HUES48 (cell line): ENCODE measurements at regions not wholly inside any gene's neighbourhood (a gene's known extent, or its start where the extent isn't known, plus 50 kb on each side); places are given as distances from the start of the nearest gene placed in this dataset.
"Not testable (repeated sequence)": the region's sequence is repeated elsewhere in the genome, so short reads cannot be mapped to it uniquely, and the experiment has no call there.

ENCODE experiments used
- H3K27ac ChIP-seq: one replicate; pipeline ENCODE4 v1.7.0; 2013; ENCODE audit warnings: low read depth, low read length, inconsistent platforms
- H3K27me3 ChIP-seq: 2 replicates; pipeline ENCODE4 v1.6.1; 2013; ENCODE audit warnings: mild to moderate bottlenecking, low read length; ENCODE audit not compliant: control insufficient read depth, insufficient read depth
- H3K36me3 ChIP-seq: 2 replicates; pipeline ENCODE4 v1.6.1; 2013; ENCODE audit warnings: low read length; ENCODE audit not compliant: control insufficient read depth, insufficient read depth
- H3K4me1 ChIP-seq: 2 replicates; pipeline ENCODE4 v1.6.1; 2013; ENCODE audit warnings: mild to moderate bottlenecking, low read length; ENCODE audit not compliant: control insufficient read depth, insufficient read depth
- H3K4me3 ChIP-seq: 2 replicates; pipeline ENCODE4 v1.5.1; 2013; ENCODE audit warnings: mild to moderate bottlenecking, low read depth, low read length
- H3K9ac ChIP-seq: 2 replicates; pipeline ENCODE4 v1.6.1; 2013; ENCODE audit warnings: mild to moderate bottlenecking, low read depth, low read length, moderate library complexity
- H3K9me3 ChIP-seq: 2 replicates; pipeline ENCODE4 v1.6.1; 2013; ENCODE audit warnings: low read length; ENCODE audit not compliant: control insufficient read depth, insufficient read depth

GRCh38 chr3:151675858-151676615, 57.7 kb upstream of the AADACL2 start:
- Histone ChIP-seq H3K27ac (no peak overlapping the region), H3K27me3 (no peaks in the 10 kb centered on the region)

GRCh38 chr3:151673974-151674373, 59.8 kb upstream of the AADACL2 start:
- Histone ChIP-seq H3K36me3 (no peaks in the 10 kb centered on the region), H3K9ac (no peak overlapping the region), H3K9me3 (no peaks in the 10 kb centered on the region), H3K4me3 (no peak overlapping the region), H3K27ac (no peak overlapping the region), H3K27me3 (no peaks in the 10 kb centered on the region), H3K4me1 (no peaks in the 10 kb centered on the region)

More at GRCh38 chr3:151675858-151676615, 57.7 kb upstream of the AADACL2 start:
- H3K4me3 ChIP-seq, result no peak overlapping the region
- H3K36me3 ChIP-seq, result no peaks in the 10 kb centered on the region
- no peaks in the 10 kb centered on the region for H3K9me3 ChIP-seq
- no peaks in the 10 kb centered on the region for H3K4me1 ChIP-seq
- no peak overlapping the region for H3K9ac ChIP-seq

DNA sequence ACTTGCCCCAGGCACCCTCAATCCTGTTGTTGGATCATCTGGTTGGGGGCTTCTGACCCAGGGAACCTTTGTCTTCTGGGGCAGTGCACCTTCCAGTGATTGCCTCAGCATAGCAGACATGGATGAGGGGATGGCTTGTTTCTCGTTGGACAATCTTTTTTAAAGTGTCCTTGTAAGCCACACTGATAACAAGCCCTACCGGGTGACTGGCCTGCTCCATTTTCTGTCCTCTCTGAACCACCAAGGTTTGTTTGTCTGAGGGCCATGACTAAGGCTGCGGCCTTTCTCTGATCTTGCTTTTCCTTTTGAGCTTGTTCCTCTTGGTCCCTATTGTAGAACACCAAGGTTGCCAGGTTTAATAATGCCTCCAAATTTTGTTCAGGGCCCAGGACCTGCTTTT, 66.0 kb upstream of the AADACL2 start:
- not testable (repeated sequence) for H3K27me3 ChIP-seq, H3K27ac ChIP-seq, H3K4me1 ChIP-seq, H3K9ac ChIP-seq, H3K4me3 ChIP-seq, H3K9me3 ChIP-seq, H3K36me3 ChIP-seq

DNA sequence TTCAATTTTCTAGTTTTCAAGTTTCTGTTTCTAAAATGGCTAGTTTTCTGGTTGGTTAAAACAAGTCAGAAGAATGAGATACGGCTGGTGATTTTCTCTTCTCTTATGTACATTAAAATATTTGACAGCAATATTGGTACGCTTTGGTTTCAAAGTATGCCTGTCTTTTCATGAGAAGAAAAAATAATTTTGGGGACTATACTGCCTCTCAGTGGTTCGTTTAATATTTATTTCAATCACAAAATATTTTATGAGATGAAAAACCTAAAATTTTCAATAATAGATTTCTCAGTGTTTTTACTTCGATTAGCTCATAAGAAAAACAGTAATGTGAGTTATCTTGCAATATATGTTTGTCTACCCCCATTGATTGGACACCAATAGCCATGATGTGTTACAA, 72.8 kb upstream of the AADACL2 start:
- no peaks in the 10 kb centered on the region for H3K27me3 ChIP-seq
- no peak overlapping the region for H3K9ac ChIP-seq
- H3K36me3 ChIP-seq, result no peaks in the 10 kb centered on the region
- no peak overlapping the region for H3K27ac ChIP-seq
- H3K4me1 ChIP-seq, result no peaks in the 10 kb centered on the region
- H3K9me3 ChIP-seq, result no peaks in the 10 kb centered on the region
- no peak overlapping the region for H3K4me3 ChIP-seq

DNA sequence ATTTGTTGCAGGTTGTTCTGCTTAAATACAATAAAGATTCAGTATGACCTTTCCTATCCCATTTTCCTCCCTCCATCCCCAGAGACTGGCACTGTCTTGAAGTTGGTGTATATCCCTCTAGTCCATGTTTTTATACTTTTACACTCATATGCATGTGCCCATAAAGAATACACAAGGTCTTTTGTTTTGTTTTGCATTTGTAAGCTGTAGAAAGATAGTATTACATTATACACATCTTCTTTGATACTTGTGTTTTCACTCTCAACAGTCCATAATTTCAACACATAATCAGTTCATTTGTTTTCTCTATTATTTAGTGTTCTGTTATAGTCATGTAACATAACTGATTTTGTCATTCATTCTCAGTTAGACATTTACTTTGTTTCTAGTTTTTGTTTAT, 88.7 kb upstream of the AADACL2 start:
- Histone ChIP-seq H3K36me3 (no peaks in the 10 kb centered on the region), H3K4me3 (no peak overlapping the region), H3K27me3 (no peaks in the 10 kb centered on the region), H3K27ac (no peak overlapping the region), H3K9me3 (no peaks in the 10 kb centered on the region), H3K4me1 (no peaks in the 10 kb centered on the region), H3K9ac (no peak overlapping the region)

- Histone ChIP-seq H3K9me3 (no peaks in the 10 kb centered on the region), H3K27me3 (no peaks in the 10 kb centered on the region), H3K4me1 (no peaks in the 10 kb centered on the region), H3K27ac (no peak overlapping the region), H3K36me3 (no peaks in the 10 kb centered on the region), H3K9ac (no peak overlapping the region), H3K4me3 (no peak overlapping the region)
Measured at GRCh38 chr3:151644020-151644620, 89.6 kb upstream of the AADACL2 start.

- Histone ChIP-seq H3K4me1 (no peaks in the 10 kb centered on the region), H3K36me3 (no peaks in the 10 kb centered on the region), H3K4me3 (no peak overlapping the region), H3K27me3 (no peaks in the 10 kb centered on the region), H3K9me3 (no peaks in the 10 kb centered on the region), H3K27ac (no peak overlapping the region), H3K9ac (no peak overlapping the region)
Measured at GRCh38 chr3:151639418-151639740, 94.3 kb upstream of the AADACL2 start.

DNA sequence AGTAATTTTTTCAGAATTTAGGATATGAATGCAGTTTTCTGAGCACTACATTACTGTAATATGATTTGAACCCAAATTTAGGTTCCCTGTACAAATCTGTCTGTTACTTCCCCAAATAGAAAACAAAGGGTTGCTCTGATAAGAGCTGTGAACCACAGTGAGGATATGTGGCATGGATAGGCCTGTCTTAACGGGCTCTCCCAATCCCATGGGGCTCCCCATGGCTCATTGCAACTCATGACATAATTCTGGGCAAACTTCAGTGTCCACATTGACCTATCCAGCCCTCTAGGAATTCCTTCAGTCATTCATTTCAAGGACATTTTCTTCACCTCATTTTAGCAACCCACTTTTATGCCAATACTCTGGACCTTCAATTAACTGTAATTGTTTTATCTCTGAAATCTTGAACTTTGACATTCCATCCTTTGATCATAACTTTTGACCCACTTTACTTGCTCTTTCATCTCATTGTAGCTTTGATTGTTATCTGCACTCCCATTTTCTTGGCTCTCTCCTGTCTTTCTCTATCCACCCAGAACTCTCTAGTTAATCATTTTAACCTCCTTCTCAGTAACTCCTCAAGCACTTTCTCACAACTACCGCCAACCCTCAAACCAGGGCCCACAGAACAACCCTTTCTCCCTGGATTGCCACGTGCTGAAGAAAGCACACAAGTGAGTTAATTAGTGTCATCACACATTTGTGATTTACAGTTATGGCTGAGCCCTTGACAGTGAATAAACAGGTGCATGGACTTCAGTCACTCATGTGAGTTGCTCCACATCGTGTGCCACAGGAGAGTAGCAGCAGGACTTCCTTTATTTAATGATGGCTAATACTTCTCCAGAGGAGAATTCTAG, 94.9 kb upstream of the AADACL2 start:
- H3K36me3 ChIP-seq, result no peaks in the 10 kb centered on the region
- no peaks in the 10 kb centered on the region for H3K4me1 ChIP-seq
- no peak overlapping the region for H3K9ac ChIP-seq
- no peaks in the 10 kb centered on the region for H3K27me3 ChIP-seq
- no peak overlapping the region for H3K27ac ChIP-seq
- no peak overlapping the region for H3K4me3 ChIP-seq
- no peaks in the 10 kb centered on the region for H3K9me3 ChIP-seq

- H3K9ac ChIP-seq, result no peak overlapping the region
- H3K4me1 ChIP-seq, result no peaks in the 10 kb centered on the region
- no peaks in the 10 kb centered on the region for H3K9me3 ChIP-seq
Measured at GRCh38 chr3:151635905-151636304, 97.8 kb upstream of the AADACL2 start.

DNA sequence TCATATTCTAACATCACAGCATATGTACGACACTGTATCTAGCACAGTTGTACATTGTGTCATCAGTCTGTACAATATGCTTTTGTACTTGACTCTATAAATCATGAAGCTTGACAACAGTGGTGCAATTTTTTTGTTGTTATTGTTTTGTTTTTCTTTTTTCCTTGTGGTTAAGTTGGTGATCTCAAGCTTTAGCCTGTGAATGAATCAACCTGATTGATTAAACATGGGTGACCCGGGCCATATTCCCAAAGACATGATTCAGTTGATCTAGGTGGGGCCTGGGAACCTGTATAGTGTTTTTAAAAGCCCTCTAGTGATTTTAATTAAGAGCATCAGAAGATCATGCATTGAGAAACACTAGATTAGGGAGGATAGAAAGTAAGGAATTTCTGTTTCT, 101.8 kb upstream of the AADACL2 start:
- H3K9ac ChIP-seq, result no peak overlapping the region
- H3K4me3 ChIP-seq, result no peak overlapping the region
- H3K9me3 ChIP-seq, result no peaks in the 10 kb centered on the region
- H3K27me3 ChIP-seq, result no peaks in the 10 kb centered on the region
- no peaks in the 10 kb centered on the region for H3K36me3 ChIP-seq
- H3K4me1 ChIP-seq, result no peaks in the 10 kb centered on the region
- no peak overlapping the region for H3K27ac ChIP-seq

More at GRCh38 chr3:151635905-151636304, 97.8 kb upstream of the AADACL2 start:
- no peak overlapping the region for H3K27ac ChIP-seq
- H3K36me3 ChIP-seq, result no peaks in the 10 kb centered on the region
- no peak overlapping the region for H3K4me3 ChIP-seq
- H3K27me3 ChIP-seq, result no peaks in the 10 kb centered on the region

DNA sequence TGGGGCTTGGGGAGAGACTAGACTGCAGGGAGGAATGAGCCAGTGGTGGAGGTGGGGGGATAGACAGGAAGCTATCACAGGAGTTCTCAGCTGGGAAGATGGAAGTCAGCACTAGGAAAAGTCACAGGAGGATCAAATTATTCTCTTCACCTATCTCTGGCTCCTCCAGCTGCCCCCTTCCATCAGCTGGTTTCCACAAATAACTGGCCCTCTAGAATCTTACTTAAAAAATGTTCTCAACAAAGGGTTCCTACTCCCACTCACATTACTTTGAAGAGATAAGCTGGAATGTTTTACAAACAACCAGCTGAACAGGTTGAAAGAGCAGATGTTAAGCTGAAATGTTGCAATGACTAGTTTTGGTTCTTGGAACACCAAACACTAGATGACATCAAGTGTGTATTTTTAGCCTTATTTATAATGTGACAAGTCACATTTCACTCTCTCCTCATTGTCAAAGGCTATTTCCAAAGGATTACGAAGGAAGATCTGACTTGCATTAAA, 102.7 kb upstream of the AADACL2 start:
- H3K9me3 ChIP-seq, result no peaks in the 10 kb centered on the region
- no peaks in the 10 kb centered on the region for H3K36me3 ChIP-seq
- H3K4me3 ChIP-seq, result no peak overlapping the region
- H3K27me3 ChIP-seq, result no peaks in the 10 kb centered on the region
- H3K4me1 ChIP-seq, result no peaks in the 10 kb centered on the region
- H3K9ac ChIP-seq, result no peak overlapping the region
- H3K27ac ChIP-seq, result no peak overlapping the region
